CD4-positive, alpha-beta memory T cell (primary cell): ENCODE measurements at regions not wholly inside any gene's neighbourhood (a gene's known extent, or its start where the extent isn't known, plus 50 kb on each side); places are given as distances from the start of the nearest gene placed in this dataset.
"Not testable (repeated sequence)": the region's sequence is repeated elsewhere in the genome, so short reads cannot be mapped to it uniquely, and the experiment has no call there.

Source experiments
- CTCF ChIA-PET: fragments of 350-600 bp; sonication (Branson Sonifier 250); formaldehyde crosslinking; loops from one replicate; lab custom pipeline; 2021; ENCODE audit warnings: inconsistent platforms; ENCODE audit not compliant: partially characterized antibody; lab: Charles Lee
- POLR2A ChIA-PET: fragments of 350-600 bp; sonication (Branson Sonifier 250); formaldehyde crosslinking; loops from one replicate; lab custom pipeline; 2021; ENCODE audit not compliant: partially characterized antibody; lab: Charles Lee
- DNase-seq, 5 donors: peaks; one replicate each; pipeline versions ENCODE4 v3.0.0 to v3.0.0-alpha.2; 2020 to 2022; ENCODE audit warnings: mixed read lengths in 1 of 5
- H3K27ac ChIP-seq: one replicate; pipeline ENCODE4 v1.7.0; 2013; ENCODE audit warnings: low read depth, low read length
- H3K27me3 ChIP-seq: 2 replicates; pipeline ENCODE4 v1.7.0; 2013; ENCODE audit warnings: mild to moderate bottlenecking, low read length, moderate library complexity; ENCODE audit not compliant: insufficient read depth
- H3K36me3 ChIP-seq: 2 replicates; pipeline ENCODE4 v1.7.0; 2013; ENCODE audit warnings: mild to moderate bottlenecking, low read length, moderate library complexity; ENCODE audit not compliant: insufficient read depth
- H3K4me1 ChIP-seq: 2 replicates; pipeline ENCODE4 v1.7.0; 2013; ENCODE audit warnings: mild to moderate bottlenecking, low read length, moderate library complexity; ENCODE audit not compliant: insufficient read depth
- H3K4me3 ChIP-seq, 2 donors: one replicate each; pipeline ENCODE4 v1.7.0; 2013; ENCODE audit warnings: low read length in 2 of 2, mild to moderate bottlenecking in 1 of 2
- H3K9me3 ChIP-seq, 2 donors: one replicate each; pipeline ENCODE4 v1.7.0; 2013; ENCODE audit warnings: low read length in 2 of 2, control low read depth in 1 of 2; ENCODE audit not compliant: control insufficient read depth in 1 of 2
- H3K27ac Mint-ChIP-seq, 7 donors: one replicate each; pipeline ENCODE4 v1.8.0; 2020 to 2021; ENCODE audit warnings: mixed read lengths in 7 of 7, mild to moderate bottlenecking in 6 of 7, inconsistent platforms in 3 of 7, moderate library complexity in 3 of 7
- H3K27me3 Mint-ChIP-seq, 2 donors: one replicate each; pipeline ENCODE4 v1.8.0; 2020 to 2021; ENCODE audit warnings: mixed read lengths in 2 of 2
- H3K36me3 Mint-ChIP-seq, 2 donors: one replicate each; pipeline ENCODE4 v1.8.0; 2020 to 2021; ENCODE audit warnings: mixed read lengths in 2 of 2, inconsistent platforms in 1 of 2, mild to moderate bottlenecking in 1 of 2
- H3K4me1 Mint-ChIP-seq, 4 donors: one replicate each; pipeline ENCODE4 v1.8.0; 2020 to 2021; ENCODE audit warnings: mixed read lengths in 4 of 4, mild to moderate bottlenecking in 1 of 4
- H3K4me3 Mint-ChIP-seq, 8 donors: one replicate each; pipeline ENCODE4 v1.8.0; 2020 to 2021; ENCODE audit warnings: mixed read lengths in 8 of 8, mild to moderate bottlenecking in 7 of 8, moderate library complexity in 6 of 8, inconsistent platforms in 3 of 8
- H3K9me3 Mint-ChIP-seq, 8 donors: one replicate each; pipeline ENCODE4 v1.8.0; 2020 to 2021; ENCODE audit warnings: mixed read lengths in 8 of 8, mild to moderate bottlenecking in 5 of 8, inconsistent platforms in 3 of 8, moderate library complexity in 1 of 8
- intact Hi-C: fragments of 100-400 bp; cut with micrococcal nuclease; formaldehyde crosslinking; loops from one replicate; pipeline ENCODE4 v1.15.1; 2023

- intact Hi-C loops, result no loop called here
- no peak for DNase-seq
- Histone ChIP-seq H3K27ac (no peak overlapping the region), H3K4me1 (no peaks in the 10 kb centered on the region), H3K36me3 (no peaks in the 10 kb centered on the region), H3K4me3 (no peak overlapping the region), H3K9me3 (no peaks in the 10 kb centered on the region), H3K27me3 (no peaks in the 10 kb centered on the region)
- Mint-ChIP-seq H3K4me1 (no peaks in the 10 kb centered on the region), H3K27ac (no peak overlapping the region), H3K4me3 (no peak overlapping the region), H3K9me3 (peaks cover 0 to 6% (median 0%) of the 10 kb centered on the region in 8 donors), H3K27me3 (peaks cover 0 to 2% of the 10 kb centered on the region in 2 donors), H3K36me3 (no peaks in the 10 kb centered on the region)
- CTCF ChIA-PET, result interaction anchor here (0.6 kb wide), 1 partner anchor 584 kb away, joined by 3 read pairs; no protein-coding TSS in a partner anchor
- POLR2A ChIA-PET, result no interaction called here
Measured at GRCh38 chr15:87547470-87548181, 708.9 kb downstream of the NTRK3 start.

- POLR2A ChIA-PET, result no interaction called here
- H3K27me3 ChIP-seq, result no peaks in the 10 kb centered on the region
- no peak overlapping the region for H3K27ac Mint-ChIP-seq
- no peak overlapping the region for H3K4me3 ChIP-seq
- no peaks in the 10 kb centered on the region for H3K36me3 ChIP-seq
- peaks cover 0 to 10% (median 3%) of the 10 kb centered on the region in 8 donors for H3K9me3 Mint-ChIP-seq
- H3K27me3 Mint-ChIP-seq, result no peaks in the 10 kb centered on the region
- no peak overlapping the region for H3K27ac ChIP-seq
- DNase-seq, result no peak
- no peaks in the 10 kb centered on the region for H3K4me1 Mint-ChIP-seq
- H3K4me1 ChIP-seq, result no peaks in the 10 kb centered on the region
- H3K4me3 Mint-ChIP-seq, result no peak overlapping the region
- H3K9me3 ChIP-seq, result no peaks in the 10 kb centered on the region
- H3K36me3 Mint-ChIP-seq, result no peaks in the 10 kb centered on the region
- intact Hi-C loops, result no loop called here
- CTCF ChIA-PET, result no interaction called here
Measured at GRCh38 chr15:87538327-87538834, 718.2 kb downstream of the NTRK3 start.

GRCh38 chr15:87537295-87537694 lies 719.2 kb downstream of the NTRK3 start:
- CTCF ChIA-PET, result no interaction called here
- Histone ChIP-seq H3K4me3 (no peak overlapping the region), H3K9me3 (no peaks in the 10 kb centered on the region), H3K27ac (no peak overlapping the region), H3K27me3 (no peaks in the 10 kb centered on the region), H3K36me3 (no peaks in the 10 kb centered on the region), H3K4me1 (no peaks in the 10 kb centered on the region)
- H3K36me3 Mint-ChIP-seq, result no peaks in the 10 kb centered on the region
- DNase-seq, result no peak
- no peak overlapping the region for H3K27ac Mint-ChIP-seq
- no peaks in the 10 kb centered on the region for H3K27me3 Mint-ChIP-seq
- POLR2A ChIA-PET, result no interaction called here
- intact Hi-C loops, result no loop called here
- no peaks in the 10 kb centered on the region for H3K4me1 Mint-ChIP-seq
- H3K9me3 Mint-ChIP-seq, result peaks cover 0 to 11% (median 3%) of the 10 kb centered on the region in 8 donors
- H3K4me3 Mint-ChIP-seq, result no peak overlapping the region

DNA sequence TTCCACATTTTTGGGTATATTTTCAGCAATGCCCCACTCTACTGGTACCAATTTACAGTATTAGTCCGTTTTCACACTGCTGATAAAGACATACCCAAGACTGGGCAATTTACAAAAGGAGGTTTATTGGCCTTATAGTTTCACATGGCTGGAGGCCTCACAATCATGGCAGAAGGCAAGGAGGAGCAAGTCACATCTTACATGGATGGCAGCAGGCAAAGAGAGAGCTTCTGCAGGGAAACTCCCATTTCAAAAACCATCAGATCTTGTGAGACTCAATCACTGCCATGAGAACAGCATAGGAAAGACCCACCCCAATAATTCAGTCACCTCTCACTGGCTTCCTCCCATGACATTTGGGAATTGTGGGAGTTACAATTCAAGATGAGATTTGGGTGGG lies 722.9 kb downstream of the NTRK3 start:
- H3K27ac Mint-ChIP-seq, H3K4me3 ChIP-seq, H3K27me3 ChIP-seq, H3K27me3 Mint-ChIP-seq, DNase-seq, intact Hi-C loops, H3K9me3 ChIP-seq, H3K4me1 Mint-ChIP-seq, H3K36me3 Mint-ChIP-seq, H3K36me3 ChIP-seq, POLR2A ChIA-PET, H3K4me1 ChIP-seq, H3K4me3 Mint-ChIP-seq, H3K27ac ChIP-seq, CTCF ChIA-PET: not testable (repeated sequence)
- H3K9me3 Mint-ChIP-seq, result peaks cover 0 to 11% (median 3%) of the 10 kb centered on the region in 8 donors

DNA sequence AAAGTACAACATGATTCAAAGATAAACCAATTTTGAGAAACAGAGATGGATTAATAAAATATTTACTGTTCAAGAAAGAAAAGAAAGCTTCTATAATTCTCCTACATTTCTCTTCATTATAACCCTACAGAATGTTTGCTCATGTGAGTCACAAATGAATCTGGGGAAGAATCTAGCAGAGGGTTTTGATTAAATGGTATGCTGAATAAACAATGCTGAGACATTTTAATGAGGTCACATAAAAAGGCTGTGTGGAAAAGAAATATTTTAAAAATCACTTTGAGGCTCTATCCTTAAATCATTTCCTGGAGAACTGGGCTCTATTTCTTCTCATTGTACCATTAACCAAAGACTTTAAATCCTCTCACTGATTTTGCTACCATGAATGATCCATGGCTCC lies 727.7 kb downstream of the NTRK3 start:
- intact Hi-C loops, result no loop called here

GRCh38 chr15:87527875-87528274 lies 728.7 kb downstream of the NTRK3 start:
- intact Hi-C loops, result no loop called here
- Histone ChIP-seq H3K27me3 (no peaks in the 10 kb centered on the region), H3K27ac (no peak overlapping the region), H3K36me3 (no peaks in the 10 kb centered on the region), H3K9me3 (no peaks in the 10 kb centered on the region), H3K4me1 (no peaks in the 10 kb centered on the region), H3K4me3 (no peak overlapping the region)
- no peak overlapping the region for H3K27ac Mint-ChIP-seq
- ChIA-PET POLR2A (no interaction called here), CTCF (no interaction called here)
- peaks cover 0 to 1% (median 0%) of the 10 kb centered on the region in 4 donors for H3K4me1 Mint-ChIP-seq
- H3K36me3 Mint-ChIP-seq, result no peaks in the 10 kb centered on the region
- peaks cover 0 to 4% (median 0%) of the 10 kb centered on the region in 8 donors for H3K9me3 Mint-ChIP-seq
- no peak overlapping the region for H3K4me3 Mint-ChIP-seq
- DNase-seq, result no peak
- H3K27me3 Mint-ChIP-seq, result peaks cover 0 to 2% of the 10 kb centered on the region in 2 donors

More for the DNA sequence above, 727.7 kb downstream of the NTRK3 start:
- no peaks in the 10 kb centered on the region for H3K36me3 ChIP-seq
- H3K27me3 Mint-ChIP-seq, result peaks cover 0 to 2% of the 10 kb centered on the region in 2 donors
- no peak overlapping the region for H3K27ac ChIP-seq
- no peak for DNase-seq
- peaks cover 0 to 1% (median 0%) of the 10 kb centered on the region in 4 donors for H3K4me1 Mint-ChIP-seq
- no peaks in the 10 kb centered on the region for H3K36me3 Mint-ChIP-seq
- H3K4me3 ChIP-seq, result no peak overlapping the region
- no peaks in the 10 kb centered on the region for H3K9me3 ChIP-seq
- no peaks in the 10 kb centered on the region for H3K4me1 ChIP-seq
- peaks cover 0 to 9% (median 3%) of the 10 kb centered on the region in 8 donors for H3K9me3 Mint-ChIP-seq
- H3K27ac Mint-ChIP-seq, result no peak overlapping the region
- H3K4me3 Mint-ChIP-seq, result no peak overlapping the region
- ChIA-PET CTCF (no interaction called here), POLR2A (no interaction called here)
- no peaks in the 10 kb centered on the region for H3K27me3 ChIP-seq

- H3K27ac ChIP-seq, result no peak overlapping the region
Measured at GRCh38 chr15:87527416-87527815, 729.1 kb downstream of the NTRK3 start.

More at GRCh38 chr15:87527416-87527815, 729.1 kb downstream of the NTRK3 start:
- H3K9me3 ChIP-seq, result no peaks in the 10 kb centered on the region
- Mint-ChIP-seq H3K9me3 (peaks cover 0 to 4% (median 0%) of the 10 kb centered on the region in 8 donors), H3K27me3 (peaks cover 0 to 2% of the 10 kb centered on the region in 2 donors), H3K4me3 (no peak overlapping the region), H3K36me3 (no peaks in the 10 kb centered on the region), H3K27ac (no peak overlapping the region), H3K4me1 (peaks cover 0 to 1% (median 0%) of the 10 kb centered on the region in 4 donors)
- no peak for DNase-seq
- POLR2A ChIA-PET, result no interaction called here
- H3K36me3 ChIP-seq, result no peaks in the 10 kb centered on the region
- CTCF ChIA-PET, result no interaction called here
- no peaks in the 10 kb centered on the region for H3K4me1 ChIP-seq
- intact Hi-C loops, result no loop called here
- no peaks in the 10 kb centered on the region for H3K27me3 ChIP-seq
- no peak overlapping the region for H3K4me3 ChIP-seq
